Gastrocnemius medialis (tissue), 4 donors: ENCODE measurements at regions not wholly inside any gene's neighbourhood (a gene's known extent, or its start where the extent isn't known, plus 50 kb on each side); places are given as distances from the start of the nearest gene placed in this dataset.

Source experiments
- ATAC-seq, 2 donors: fragments of 150-250 bp; one replicate each; pipeline ENCODE4 v1.9.1; 2016
- DNase-seq, 2 donors: peaks; one replicate each; pipeline ENCODE4 v3.0.0-alpha.2; 2019
- H3K27ac ChIP-seq, 4 donors: fragments of 200-600 bp; sonication (generic); 1 replicate in 1 of 4; 2 replicates in 3 of 4; pipeline ENCODE4 v1.5.1; 2016 to 2018; ENCODE audit warnings: mild to moderate bottlenecking in 2 of 4, moderate library complexity in 1 of 4
- H3K27me3 ChIP-seq, 3 donors: fragments of 200-600 bp; sonication (generic) in 2 of 3; 1 replicate in 1 of 3; 2 replicates in 2 of 3; pipeline versions ENCODE4 v1.5.1 to v1.6.0; 2016 to 2019; ENCODE audit warnings: mild to moderate bottlenecking in 1 of 3, moderate library complexity in 1 of 3
- H3K36me3 ChIP-seq, 2 donors: fragments of 200-600 bp; sonication (generic) in 1 of 2; one replicate each; pipeline ENCODE4 v1.5.1; 2017 to 2018
- H3K4me1 ChIP-seq, 2 donors: fragments of 200-600 bp; sonication (generic) in 1 of 2; one replicate each; pipeline ENCODE4 v1.5.1; 2016 to 2017; ENCODE audit warnings: mild to moderate bottlenecking in 2 of 2
- H3K4me3 ChIP-seq, 4 donors: fragments of 200-600 bp; sonication (generic) in 3 of 4; 1 replicate in 1 of 4; 2 replicates in 3 of 4; pipeline ENCODE4 v1.5.1; 2016 to 2019; ENCODE audit warnings: mild to moderate bottlenecking in 2 of 4
- H3K9me3 ChIP-seq, 3 donors: fragments of 200-600 bp; sonication (generic) in 2 of 3; 1 replicate in 1 of 3; 2 replicates in 2 of 3; pipeline ENCODE4 v1.5.1; 2016 to 2019
- POLR2A ChIP-seq, 2 donors: fragments of 450-650 bp; IDR thresholded peaks; one replicate each; pipeline ENCODE4 v1.6.1; 2017; ENCODE audit warnings: antibody characterized with exemption in 2 of 2, mild to moderate bottlenecking in 2 of 2, moderate library complexity in 2 of 2
- in situ Hi-C, 4 donors: fragments of 200-750 bp; cut with MboI; loops; one replicate each; pipeline versions ENCODE4 v1.15.0 to v1.8.0; 2017; ENCODE audit warnings: low sequenced_read_pairs in 4 of 4
- intact Hi-C: fragments of 100-400 bp; cut with DNase I; formaldehyde crosslinking; loops from one replicate; pipeline ENCODE4 v1.15.1; 2023; ENCODE audit warnings: low total_unique reads
- TF ChIP-seq, protein P1 (sequence below), 5 experiments: fragments of 450-650 bp in 3 of 5; fragments of 200-600 bp in 2 of 5; sonication (generic) in 2 of 5; IDR thresholded peaks in 4 of 5; conservative IDR thresholded peaks in 1 of 5; 1 replicate in 4 of 5; 2 replicates in 1 of 5; pipeline ENCODE4 v1.5.1; 2016 to 2019; ENCODE audit warnings: antibody characterized with exemption in 5 of 5, mild to moderate bottlenecking in 3 of 5, moderate library complexity in 3 of 5

- H3K4me1 ChIP-seq, result no peaks in the 10 kb centered on the region
- intact Hi-C loops (no loop called here), in situ Hi-C loops (no loop called here)
- no peaks in the 10 kb centered on the region for H3K27me3 ChIP-seq
- H3K4me3 ChIP-seq, result no peak overlapping the region
- no peak for ATAC-seq
- no peak for DNase-seq
- TF ChIP-seq POLR2A (IDR thresholded peaks at IDR 0.05), result no peak
- TF ChIP-seq, protein P1, sequence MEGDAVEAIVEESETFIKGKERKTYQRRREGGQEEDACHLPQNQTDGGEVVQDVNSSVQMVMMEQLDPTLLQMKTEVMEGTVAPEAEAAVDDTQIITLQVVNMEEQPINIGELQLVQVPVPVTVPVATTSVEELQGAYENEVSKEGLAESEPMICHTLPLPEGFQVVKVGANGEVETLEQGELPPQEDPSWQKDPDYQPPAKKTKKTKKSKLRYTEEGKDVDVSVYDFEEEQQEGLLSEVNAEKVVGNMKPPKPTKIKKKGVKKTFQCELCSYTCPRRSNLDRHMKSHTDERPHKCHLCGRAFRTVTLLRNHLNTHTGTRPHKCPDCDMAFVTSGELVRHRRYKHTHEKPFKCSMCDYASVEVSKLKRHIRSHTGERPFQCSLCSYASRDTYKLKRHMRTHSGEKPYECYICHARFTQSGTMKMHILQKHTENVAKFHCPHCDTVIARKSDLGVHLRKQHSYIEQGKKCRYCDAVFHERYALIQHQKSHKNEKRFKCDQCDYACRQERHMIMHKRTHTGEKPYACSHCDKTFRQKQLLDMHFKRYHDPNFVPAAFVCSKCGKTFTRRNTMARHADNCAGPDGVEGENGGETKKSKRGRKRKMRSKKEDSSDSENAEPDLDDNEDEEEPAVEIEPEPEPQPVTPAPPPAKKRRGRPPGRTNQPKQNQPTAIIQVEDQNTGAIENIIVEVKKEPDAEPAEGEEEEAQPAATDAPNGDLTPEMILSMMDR (IDR thresholded peaks at IDR 0.05 in 4 of 5, conservative IDR thresholded peaks at IDR 0.05 in 1 of 5), result no peak
- H3K27ac ChIP-seq, result no peak overlapping the region
- no peaks in the 10 kb centered on the region for H3K9me3 ChIP-seq
- no peaks in the 10 kb centered on the region for H3K36me3 ChIP-seq
Observed at GRCh38 chr4:45776146-45776545, 347.7 kb downstream of the GABRG1 start.

DNA sequence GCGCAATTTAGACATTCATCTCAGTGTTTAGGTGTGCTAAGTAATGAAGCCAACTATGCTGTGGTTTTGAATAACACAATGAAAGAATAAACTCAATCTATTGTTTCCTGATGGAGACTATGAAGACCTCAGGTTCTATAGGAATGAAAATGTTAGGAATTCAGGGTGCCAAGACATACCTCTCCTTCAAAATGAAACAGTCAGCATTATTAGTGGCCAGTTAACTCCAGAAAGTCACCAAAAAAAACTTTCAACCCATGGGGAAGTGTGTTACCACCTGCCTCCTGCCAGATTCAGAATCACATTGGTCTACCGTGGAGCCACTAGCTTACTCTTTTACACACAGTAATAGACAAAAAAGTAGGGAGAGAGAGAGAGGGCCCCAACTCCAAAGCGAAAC is 352.9 kb downstream of the GABRG1 start:
- no peak overlapping the region for H3K4me3 ChIP-seq
- no peaks in the 10 kb centered on the region for H3K4me1 ChIP-seq
- intact Hi-C loops (no loop called here), in situ Hi-C loops (no loop called here)
- no peaks in the 10 kb centered on the region for H3K27me3 ChIP-seq
- no peaks in the 10 kb centered on the region for H3K9me3 ChIP-seq
- H3K27ac ChIP-seq, result no peak overlapping the region
- no peaks in the 10 kb centered on the region for H3K36me3 ChIP-seq
- TF ChIP-seq, protein P1 (IDR thresholded peaks at IDR 0.05 in 4 of 5, conservative IDR thresholded peaks at IDR 0.05 in 1 of 5), result no peak
- DNase-seq (no peak), ATAC-seq (no peak)

DNA sequence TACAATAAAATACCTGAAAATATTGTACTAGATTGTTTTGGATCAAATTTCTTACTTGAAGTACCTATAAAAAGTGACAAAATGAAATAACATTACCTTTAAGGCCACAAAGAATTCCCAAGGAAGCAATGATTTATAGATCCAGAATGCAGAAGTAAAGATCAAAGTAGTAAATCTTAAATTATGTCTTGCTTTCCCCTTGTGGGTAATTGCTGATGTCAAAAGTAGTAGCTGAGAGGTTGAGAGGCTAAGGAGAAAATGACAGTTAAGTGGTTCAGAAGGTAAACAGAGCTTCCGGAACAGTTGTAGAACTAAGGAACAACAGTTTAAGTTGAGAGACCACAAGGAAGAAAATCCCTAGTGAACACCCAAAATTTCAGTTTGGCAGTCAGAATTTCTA is 358.3 kb downstream of the GABRG1 start:
- Histone ChIP-seq H3K4me1 (no peaks in the 10 kb centered on the region), H3K27me3 (no peaks in the 10 kb centered on the region), H3K27ac (no peak overlapping the region), H3K9me3 (no peaks in the 10 kb centered on the region), H3K4me3 (no peak overlapping the region), H3K36me3 (no peaks in the 10 kb centered on the region)
- TF ChIP-seq, protein P1 (IDR thresholded peaks at IDR 0.05 in 4 of 5, conservative IDR thresholded peaks at IDR 0.05 in 1 of 5), result no peak
- no peak for TF ChIP-seq POLR2A (IDR thresholded peaks at IDR 0.05)
- ATAC-seq (no peak), DNase-seq (no peak)
- intact Hi-C loops, result no loop called here
- in situ Hi-C loops, result no loop called here

DNA sequence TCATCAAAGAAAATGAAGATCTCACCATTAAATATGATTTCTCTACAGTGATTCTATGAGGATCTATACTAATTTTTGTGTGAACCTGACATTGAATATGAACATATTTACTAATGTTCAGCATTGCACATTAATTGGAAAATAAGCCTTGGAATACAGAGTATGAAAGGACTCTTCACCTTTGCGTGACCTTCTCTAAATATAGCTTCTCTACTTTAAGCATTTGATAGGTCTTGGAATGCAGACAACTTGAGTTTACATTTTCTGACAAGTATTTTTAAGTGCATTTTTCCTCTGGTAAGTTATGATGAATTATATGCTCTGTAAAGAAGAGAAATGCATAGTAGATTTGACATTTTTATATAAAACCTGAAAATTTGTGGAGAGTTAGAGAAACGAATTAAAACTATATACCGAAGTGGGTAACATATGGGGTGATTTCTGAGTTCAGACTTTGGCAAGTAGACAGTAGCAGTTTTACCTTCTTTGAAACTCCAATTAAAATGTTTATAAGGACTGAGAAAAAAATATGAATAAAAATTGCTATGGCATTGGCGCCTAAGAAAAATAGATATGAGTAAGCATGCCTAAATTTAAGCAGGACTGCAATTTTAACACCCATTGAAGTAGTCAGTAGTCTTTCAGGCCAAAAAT is 371.9 kb downstream of the GABRG1 start:
- no peak overlapping the region for H3K27ac ChIP-seq
- H3K4me3 ChIP-seq, result no peak overlapping the region
- no peaks in the 10 kb centered on the region for H3K27me3 ChIP-seq
- no peaks in the 10 kb centered on the region for H3K36me3 ChIP-seq
- no peaks in the 10 kb centered on the region for H3K9me3 ChIP-seq
- ATAC-seq (no peak), DNase-seq (no peak)
- TF ChIP-seq, protein P1 (IDR thresholded peaks at IDR 0.05 in 4 of 5, conservative IDR thresholded peaks at IDR 0.05 in 1 of 5), result no peak
- no peak for TF ChIP-seq POLR2A (IDR thresholded peaks at IDR 0.05)
- intact Hi-C loops (no loop called here), in situ Hi-C loops (no loop called here)
- H3K4me1 ChIP-seq, result no peaks in the 10 kb centered on the region

GRCh38 chr4:45750721-45751120 is 373.1 kb downstream of the GABRG1 start:
- H3K27ac ChIP-seq, result no peak overlapping the region
- H3K27me3 ChIP-seq, result no peaks in the 10 kb centered on the region
- no peaks in the 10 kb centered on the region for H3K36me3 ChIP-seq
- in situ Hi-C loops, result no loop called here
- H3K4me3 ChIP-seq, result no peak overlapping the region
- intact Hi-C loops, result no loop called here
- DNase-seq (no peak), ATAC-seq (no peak)
- TF ChIP-seq POLR2A (IDR thresholded peaks at IDR 0.05), result no peak
- TF ChIP-seq, protein P1 (IDR thresholded peaks at IDR 0.05 in 4 of 5, conservative IDR thresholded peaks at IDR 0.05 in 1 of 5), result no peak
- no peaks in the 10 kb centered on the region for H3K9me3 ChIP-seq
- no peaks in the 10 kb centered on the region for H3K4me1 ChIP-seq
